Naive B cell (primary cell): ENCODE measurements at regions not wholly inside any gene's neighbourhood (a gene's known extent, or its start where the extent isn't known, plus 50 kb on each side); places are given as distances from the start of the nearest gene placed in this dataset.

Experiments
- ATAC-seq, 2 donors: fragments of 150-1000 bp; cut with Tn5 transposase; 2 replicates each; pipeline ENCODE4 v1.10.0; 2021; ENCODE audit warnings: low read depth in 2 of 2, mild to moderate bottlenecking in 2 of 2, moderate library complexity in 2 of 2
- DNase-seq: peaks from one replicate; pipeline ENCODE4 v3.0.0; 2022
- H3K27ac Mint-ChIP-seq, 6 donors: one replicate each; pipeline ENCODE4 v1.8.0; 2020 to 2022; ENCODE audit warnings: mild to moderate bottlenecking in 6 of 6, mixed read lengths in 6 of 6, moderate library complexity in 5 of 6, inconsistent platforms in 2 of 6
- H3K27me3 Mint-ChIP-seq, 3 donors: one replicate each; pipeline ENCODE4 v1.8.0; 2021 to 2022; ENCODE audit warnings: mixed read lengths in 3 of 3, mild to moderate bottlenecking in 1 of 3
- H3K36me3 Mint-ChIP-seq, 2 donors: one replicate each; pipeline ENCODE4 v1.8.0; 2020 to 2022; ENCODE audit warnings: mixed read lengths in 2 of 2, inconsistent platforms in 1 of 2, mild to moderate bottlenecking in 1 of 2
- H3K4me1 Mint-ChIP-seq, 3 donors: one replicate each; pipeline ENCODE4 v1.8.0; 2020 to 2022; ENCODE audit warnings: mixed read lengths in 3 of 3, inconsistent platforms in 1 of 3, mild to moderate bottlenecking in 1 of 3, moderate library complexity in 1 of 3
- H3K4me3 Mint-ChIP-seq, 8 donors: one replicate each; pipeline ENCODE4 v1.8.0; 2020 to 2022; ENCODE audit warnings: mild to moderate bottlenecking in 8 of 8, mixed read lengths in 8 of 8, moderate library complexity in 8 of 8, inconsistent platforms in 2 of 8
- H3K9me3 Mint-ChIP-seq, 7 donors: one replicate each; pipeline ENCODE4 v1.8.0; 2020 to 2022; ENCODE audit warnings: mixed read lengths in 7 of 7, mild to moderate bottlenecking in 5 of 7, inconsistent platforms in 2 of 7, moderate library complexity in 1 of 7

DNA sequence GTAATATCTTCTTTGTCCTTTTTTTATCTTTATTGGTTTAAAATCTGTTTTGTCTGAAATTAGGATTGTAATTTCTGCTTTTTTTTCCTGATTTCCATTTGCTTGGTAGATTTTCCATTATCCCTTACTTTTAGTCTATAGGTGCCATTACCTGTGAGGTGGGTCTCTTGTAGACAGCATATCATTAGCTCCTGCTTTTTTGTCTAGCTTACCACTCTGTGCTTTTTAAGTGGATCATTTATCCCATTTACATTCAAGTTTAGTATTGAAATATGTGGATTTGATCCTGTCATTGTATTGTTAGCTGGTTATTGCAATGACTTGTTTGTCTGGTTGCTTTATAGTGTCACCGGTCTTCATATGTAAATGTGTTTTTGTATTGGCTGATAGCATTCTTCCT, 958.6 kb upstream of the SLIT2 start:
- Mint-ChIP-seq H3K27ac (no peak overlapping the region), H3K27me3 (no peaks in the 10 kb centered on the region), H3K36me3 (peaks cover 0 to 12% of the 10 kb centered on the region in 2 donors), H3K4me3 (no peak overlapping the region), H3K9me3 (peaks cover 23 to 45% (median 30%) of the 10 kb centered on the region in 7 donors), H3K4me1 (no peaks in the 10 kb centered on the region)
- no peak for DNase-seq
- no peak for ATAC-seq

DNA sequence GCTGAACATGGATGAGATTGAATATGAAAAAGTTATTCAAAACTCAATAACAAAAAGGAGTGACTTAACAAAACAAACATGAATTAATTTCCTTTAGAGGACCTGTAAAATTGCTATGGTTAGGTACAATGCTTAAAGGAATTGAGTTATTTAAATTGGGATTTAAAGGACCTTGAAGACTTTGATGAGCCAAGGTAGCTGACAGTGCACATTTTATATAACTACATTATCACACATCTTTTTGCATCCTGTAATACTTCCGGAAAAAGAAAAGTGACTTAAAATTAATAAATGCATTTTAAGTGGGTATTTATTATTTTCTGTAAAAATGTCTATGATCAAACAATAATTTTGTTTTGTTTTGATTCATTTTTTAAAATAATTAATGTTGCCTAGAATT, 964.8 kb upstream of the SLIT2 start:
- Mint-ChIP-seq H3K4me3 (no peak overlapping the region), H3K36me3 (peaks cover 0 to 5% of the 10 kb centered on the region in 2 donors), H3K27me3 (no peaks in the 10 kb centered on the region), H3K9me3 (peaks cover 5 to 25% (median 12%) of the 10 kb centered on the region in 7 donors), H3K4me1 (no peaks in the 10 kb centered on the region), H3K27ac (no peak overlapping the region)
- ATAC-seq (no peak), DNase-seq (no peak)

DNA sequence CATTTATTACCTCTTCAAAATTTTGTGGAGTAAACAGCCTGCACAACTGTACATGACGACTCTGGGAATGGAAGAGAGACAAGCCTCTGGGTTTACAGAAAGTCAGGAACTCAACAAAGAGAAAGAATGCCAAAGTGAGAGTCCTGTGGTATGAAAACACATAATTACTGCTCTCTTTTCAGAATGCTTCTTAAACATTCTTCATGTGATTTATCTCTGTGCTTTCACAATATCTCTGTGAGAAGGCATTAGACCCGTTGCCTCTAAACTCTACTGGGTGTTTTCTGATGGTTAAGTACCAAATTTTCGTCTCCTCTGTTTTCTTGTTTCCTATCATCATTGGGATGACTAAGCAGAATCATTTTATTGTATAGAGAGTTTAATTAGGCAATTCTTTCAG, 966.6 kb upstream of the SLIT2 start:
- Mint-ChIP-seq H3K9me3 (peaks cover 7 to 33% (median 12%) of the 10 kb centered on the region in 7 donors), H3K27ac (no peak overlapping the region), H3K4me1 (no peaks in the 10 kb centered on the region), H3K27me3 (no peaks in the 10 kb centered on the region), H3K4me3 (no peak overlapping the region), H3K36me3 (no peaks in the 10 kb centered on the region)
- DNase-seq (no peak), ATAC-seq (no peak)

DNA sequence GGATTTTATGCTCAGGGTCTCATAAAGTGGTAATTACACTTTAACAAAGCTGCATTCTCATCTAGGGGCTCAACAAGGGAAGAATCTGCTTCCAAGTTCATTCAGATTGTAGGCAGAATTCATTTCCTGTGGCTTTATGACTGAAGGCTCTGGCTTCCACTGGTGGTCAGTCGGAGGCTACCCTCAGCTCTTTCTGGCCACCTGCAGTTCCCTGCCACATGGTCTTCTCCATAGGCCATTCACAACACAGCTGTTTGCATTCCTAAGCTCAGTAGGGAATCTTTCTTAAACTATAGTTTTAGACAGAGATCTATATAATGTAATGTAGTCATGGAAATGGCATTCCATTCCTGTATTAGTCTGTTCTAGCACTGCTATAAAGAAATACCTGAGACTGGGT, 973.0 kb upstream of the SLIT2 start:
- Mint-ChIP-seq H3K9me3 (peaks cover 5 to 39% (median 17%) of the 10 kb centered on the region in 7 donors), H3K27me3 (no peaks in the 10 kb centered on the region), H3K4me3 (no peak overlapping the region), H3K27ac (no peak overlapping the region), H3K36me3 (no peaks in the 10 kb centered on the region), H3K4me1 (no peaks in the 10 kb centered on the region)
- DNase-seq (no peak), ATAC-seq (no peak)

DNA sequence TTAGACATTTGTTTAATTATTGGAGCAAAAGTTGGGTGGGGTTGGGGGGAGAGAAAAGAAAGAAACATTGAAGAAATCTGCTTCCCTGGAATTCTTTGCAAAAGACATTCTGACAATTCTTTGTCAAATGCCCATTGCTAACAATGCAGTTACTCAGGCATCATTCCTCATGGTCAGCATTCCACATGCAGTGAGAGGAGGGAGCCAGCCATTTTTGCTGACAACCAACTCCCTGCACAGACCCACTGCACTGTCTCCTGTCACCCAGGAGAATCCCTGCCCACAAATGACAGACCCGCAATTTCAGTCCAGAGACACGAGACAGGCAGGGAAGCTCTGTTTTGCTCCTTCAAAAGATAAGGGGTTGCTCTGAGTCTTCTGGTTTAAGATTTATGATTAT, 985.1 kb upstream of the SLIT2 start:
- DNase-seq (no peak), ATAC-seq (no peak)
- peaks cover 0 to 6% (median 4%) of the 10 kb centered on the region in 7 donors for H3K9me3 Mint-ChIP-seq
- no peak overlapping the region for H3K4me3 Mint-ChIP-seq
- no peak overlapping the region for H3K27ac Mint-ChIP-seq
- no peaks in the 10 kb centered on the region for H3K27me3 Mint-ChIP-seq
- no peaks in the 10 kb centered on the region for H3K36me3 Mint-ChIP-seq
- no peaks in the 10 kb centered on the region for H3K4me1 Mint-ChIP-seq

DNA sequence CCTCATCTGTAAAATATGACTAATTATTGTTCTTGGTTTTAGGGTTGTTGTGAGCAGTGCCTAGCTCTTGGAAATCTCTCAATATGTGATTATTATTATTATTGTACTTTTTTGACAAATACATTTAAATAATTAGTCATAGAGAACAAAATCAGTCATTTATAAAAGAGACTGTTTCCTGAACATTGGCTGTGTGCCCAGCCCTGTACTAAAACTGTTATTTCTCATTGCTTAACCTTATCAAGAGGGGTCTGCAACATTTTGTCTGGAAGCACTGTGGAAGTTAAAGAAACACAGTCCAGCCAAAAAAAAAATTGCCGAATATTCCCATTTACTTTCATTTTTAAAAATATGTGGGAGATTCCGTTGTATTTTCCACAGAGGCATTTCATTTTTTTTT, 989.2 kb upstream of the SLIT2 start:
- Mint-ChIP-seq H3K36me3 (no peaks in the 10 kb centered on the region), H3K9me3 (peaks cover 1 to 8% (median 4%) of the 10 kb centered on the region in 7 donors), H3K4me1 (no peaks in the 10 kb centered on the region), H3K4me3 (no peak overlapping the region), H3K27ac (no peak overlapping the region), H3K27me3 (no peaks in the 10 kb centered on the region)
- DNase-seq (no peak), ATAC-seq (no peak)

DNA sequence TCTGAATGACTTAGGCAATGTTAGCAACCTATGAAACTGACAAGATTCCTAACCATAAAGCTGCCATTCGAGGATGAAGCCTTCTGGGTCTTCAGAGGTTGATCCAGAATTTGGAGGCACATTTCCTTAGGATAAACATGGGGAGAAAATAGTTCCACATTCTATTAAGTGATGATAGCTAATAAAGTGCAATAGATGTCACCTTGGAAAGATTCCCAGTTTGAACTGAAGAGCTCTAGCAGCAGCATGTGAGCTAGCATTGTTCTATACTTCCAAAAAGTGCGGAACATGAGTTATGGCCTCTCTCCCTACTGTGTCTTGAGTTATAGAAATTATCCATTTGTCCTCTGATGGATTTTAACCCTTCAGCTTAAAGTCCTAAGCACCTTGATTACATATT, 991.4 kb upstream of the SLIT2 start:
- H3K36me3 Mint-ChIP-seq: no peaks in the 10 kb centered on the region
- no peak overlapping the region for H3K4me3 Mint-ChIP-seq
- H3K9me3 Mint-ChIP-seq: peaks cover 0 to 21% (median 10%) of the 10 kb centered on the region in 7 donors
- no peaks in the 10 kb centered on the region for H3K4me1 Mint-ChIP-seq
- no peak for DNase-seq
- no peak overlapping the region for H3K27ac Mint-ChIP-seq
- H3K27me3 Mint-ChIP-seq: no peaks in the 10 kb centered on the region
- ATAC-seq: no peak

DNA sequence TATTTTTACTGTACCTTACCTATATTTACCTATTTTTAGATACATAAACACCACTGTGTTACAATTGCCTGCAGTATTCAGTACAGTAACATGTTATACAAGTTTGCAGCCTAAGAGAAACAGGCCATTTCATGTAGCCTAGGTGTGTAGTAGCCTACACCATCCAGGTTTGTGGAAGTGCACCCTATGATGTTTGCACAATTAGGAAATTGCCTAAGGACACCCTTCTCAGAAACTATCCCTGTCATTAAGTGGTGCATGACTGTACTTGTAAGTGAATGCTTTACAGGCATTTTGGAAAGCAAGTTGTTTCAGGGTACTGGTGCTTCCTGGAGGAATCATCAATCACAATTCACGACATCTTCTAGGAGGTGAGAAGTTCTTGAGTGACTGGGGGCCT, 991.8 kb upstream of the SLIT2 start:
- ATAC-seq (no peak), DNase-seq (no peak)
- Mint-ChIP-seq H3K36me3 (no peaks in the 10 kb centered on the region), H3K4me3 (no peak overlapping the region), H3K27me3 (no peaks in the 10 kb centered on the region), H3K9me3 (peaks cover 0 to 24% (median 13%) of the 10 kb centered on the region in 7 donors), H3K4me1 (no peaks in the 10 kb centered on the region), H3K27ac (no peak overlapping the region)

DNA sequence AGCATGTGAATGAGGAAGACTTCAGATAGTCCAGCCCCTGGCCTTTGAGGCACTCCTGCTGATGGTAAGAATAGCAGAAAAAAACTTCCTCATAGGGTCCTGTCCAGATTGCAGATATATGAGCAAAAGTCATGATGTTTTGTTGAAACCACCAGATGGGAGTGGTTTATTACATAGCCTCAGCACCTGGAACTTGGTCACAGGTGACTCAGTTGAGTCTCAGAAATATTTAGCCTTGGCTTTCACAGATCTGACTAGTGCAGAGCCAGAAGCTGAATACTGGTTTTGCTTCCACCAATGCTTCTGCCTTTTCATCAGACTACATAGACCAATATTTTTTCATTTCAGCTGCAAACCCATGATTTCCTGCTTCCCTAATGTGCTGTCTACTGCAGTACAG, 994.9 kb upstream of the SLIT2 start:
- Mint-ChIP-seq H3K4me1 (no peaks in the 10 kb centered on the region), H3K27ac (no peak overlapping the region), H3K36me3 (no peaks in the 10 kb centered on the region), H3K9me3 (peaks cover 0 to 31% (median 14%) of the 10 kb centered on the region in 7 donors), H3K4me3 (no peak overlapping the region), H3K27me3 (no peaks in the 10 kb centered on the region)
- ATAC-seq: no peak
- no peak for DNase-seq

DNA sequence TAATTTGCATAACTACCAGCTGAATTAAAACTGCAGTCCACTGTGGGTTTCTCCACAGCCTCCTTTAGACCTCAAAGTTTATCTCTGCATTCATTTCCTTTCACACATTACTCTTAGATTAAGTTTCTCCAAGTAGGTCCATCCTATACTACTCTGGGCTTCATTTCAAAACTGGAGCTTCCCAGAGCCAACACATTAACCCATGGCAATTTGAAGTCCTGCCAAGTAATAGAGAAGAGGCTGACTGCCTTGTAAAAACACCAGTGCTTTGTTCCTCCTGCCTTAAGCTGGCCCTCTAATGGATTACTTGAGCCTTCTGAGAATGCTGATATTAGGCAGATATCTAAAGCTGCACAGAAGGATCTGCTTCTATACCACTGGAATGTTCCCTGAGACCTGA, 997.2 kb upstream of the SLIT2 start:
- Mint-ChIP-seq H3K27ac (no peak overlapping the region), H3K4me1 (no peaks in the 10 kb centered on the region), H3K27me3 (no peaks in the 10 kb centered on the region), H3K4me3 (no peak overlapping the region), H3K36me3 (no peaks in the 10 kb centered on the region), H3K9me3 (peaks cover 6 to 36% (median 14%) of the 10 kb centered on the region in 7 donors)
- DNase-seq: no peak
- ATAC-seq: no peak

DNA sequence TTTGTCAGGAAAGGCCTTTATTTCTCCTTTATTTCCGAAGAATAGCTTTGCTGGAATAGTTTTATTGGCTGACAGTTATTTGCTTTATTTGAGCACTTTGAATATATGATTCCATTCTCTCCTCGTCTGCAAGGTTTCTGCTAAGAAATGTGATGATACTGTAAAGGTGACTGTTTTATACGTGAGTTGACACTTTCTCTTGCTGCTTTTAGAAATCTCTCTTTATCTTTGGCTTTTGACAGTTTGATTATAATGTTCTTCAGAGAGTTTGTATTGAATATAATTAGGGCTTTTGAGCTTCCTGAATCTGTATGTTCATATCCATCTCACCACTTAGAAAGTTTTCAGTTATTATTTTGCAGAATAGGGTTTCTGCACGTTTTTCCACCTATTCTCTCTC, 1003.7 kb upstream of the SLIT2 start:
- no peak overlapping the region for H3K4me3 Mint-ChIP-seq
- no peaks in the 10 kb centered on the region for H3K36me3 Mint-ChIP-seq
- H3K27ac Mint-ChIP-seq: no peak overlapping the region
- H3K27me3 Mint-ChIP-seq: no peaks in the 10 kb centered on the region
- ATAC-seq (no peak), DNase-seq (no peak)
- H3K4me1 Mint-ChIP-seq: no peaks in the 10 kb centered on the region
- H3K9me3 Mint-ChIP-seq: peaks cover 0 to 14% (median 2%) of the 10 kb centered on the region in 7 donors

DNA sequence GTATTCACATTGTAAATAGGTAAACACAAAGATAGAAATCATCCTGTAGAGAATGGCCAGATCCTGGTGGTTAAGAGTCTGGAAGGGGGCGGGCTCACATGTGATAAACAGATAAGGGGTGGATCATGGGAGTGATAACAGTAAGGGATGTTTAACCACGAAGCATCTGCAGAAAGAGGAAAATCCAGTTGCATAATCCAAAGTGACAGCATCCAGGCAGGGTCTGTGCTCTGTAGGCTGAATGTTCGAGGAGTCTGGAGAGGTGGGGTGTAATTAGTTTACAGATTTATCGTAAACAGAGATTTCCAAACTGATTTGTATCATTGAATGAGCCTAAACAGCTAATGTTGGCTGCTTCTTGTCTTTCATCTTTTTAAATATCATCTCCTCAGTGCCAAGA, 1009.8 kb upstream of the SLIT2 start:
- Mint-ChIP-seq H3K27ac (no peak overlapping the region), H3K4me3 (no peak overlapping the region), H3K4me1 (no peaks in the 10 kb centered on the region), H3K36me3 (no peaks in the 10 kb centered on the region), H3K9me3 (peaks cover 0 to 3% (median 0%) of the 10 kb centered on the region in 7 donors), H3K27me3 (no peaks in the 10 kb centered on the region)
- ATAC-seq (no peak), DNase-seq (no peak)

DNA sequence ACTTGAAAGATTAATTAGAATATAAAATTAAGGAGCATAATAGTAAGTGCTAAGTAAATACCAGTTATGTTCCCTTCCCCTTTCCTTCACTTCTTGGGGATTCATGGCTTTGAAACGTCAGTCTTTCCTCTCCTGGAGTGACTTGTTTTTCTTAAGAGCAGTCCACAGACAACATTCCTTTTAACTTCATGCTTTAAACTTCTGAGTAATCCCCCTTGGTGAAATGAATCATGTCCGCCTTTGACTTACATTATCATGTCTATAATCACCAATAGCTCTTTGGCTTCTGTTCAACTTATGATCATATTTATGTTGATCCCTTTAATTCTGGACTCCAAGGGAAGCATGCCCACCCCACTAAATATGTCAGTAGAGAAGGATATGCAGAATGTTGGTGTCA, 1012.1 kb upstream of the SLIT2 start:
- DNase-seq: no peak
- H3K4me3 Mint-ChIP-seq: no peak overlapping the region
- H3K36me3 Mint-ChIP-seq: no peaks in the 10 kb centered on the region
- H3K27me3 Mint-ChIP-seq: no peaks in the 10 kb centered on the region
- no peak for ATAC-seq
- H3K27ac Mint-ChIP-seq: no peak overlapping the region
- no peaks in the 10 kb centered on the region for H3K9me3 Mint-ChIP-seq
- no peaks in the 10 kb centered on the region for H3K4me1 Mint-ChIP-seq

DNA sequence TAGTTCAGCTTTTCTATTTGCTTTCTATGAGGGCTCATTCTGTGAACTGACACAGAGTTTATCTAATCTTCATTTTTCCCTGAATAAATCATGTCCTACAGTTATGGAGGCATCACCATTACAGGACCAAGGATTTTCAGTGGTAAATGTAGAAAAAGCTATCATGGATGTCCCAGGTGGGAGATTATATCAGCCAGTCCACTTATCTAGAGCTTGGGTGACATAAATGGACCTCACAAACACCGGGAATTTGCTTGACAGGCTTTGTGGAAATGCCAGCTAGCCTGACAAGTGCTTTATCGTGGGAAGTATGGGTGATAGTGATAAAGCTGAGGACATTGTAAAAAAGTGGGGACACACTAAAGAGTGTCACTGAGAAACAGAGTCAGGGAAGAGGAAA, 1015.2 kb upstream of the SLIT2 start:
- H3K27ac Mint-ChIP-seq: no peak overlapping the region
- no peaks in the 10 kb centered on the region for H3K36me3 Mint-ChIP-seq
- no peaks in the 10 kb centered on the region for H3K27me3 Mint-ChIP-seq
- DNase-seq: no peak
- ATAC-seq: no peak
- H3K4me1 Mint-ChIP-seq: no peaks in the 10 kb centered on the region
- H3K9me3 Mint-ChIP-seq: no peaks in the 10 kb centered on the region
- H3K4me3 Mint-ChIP-seq: no peak overlapping the region

DNA sequence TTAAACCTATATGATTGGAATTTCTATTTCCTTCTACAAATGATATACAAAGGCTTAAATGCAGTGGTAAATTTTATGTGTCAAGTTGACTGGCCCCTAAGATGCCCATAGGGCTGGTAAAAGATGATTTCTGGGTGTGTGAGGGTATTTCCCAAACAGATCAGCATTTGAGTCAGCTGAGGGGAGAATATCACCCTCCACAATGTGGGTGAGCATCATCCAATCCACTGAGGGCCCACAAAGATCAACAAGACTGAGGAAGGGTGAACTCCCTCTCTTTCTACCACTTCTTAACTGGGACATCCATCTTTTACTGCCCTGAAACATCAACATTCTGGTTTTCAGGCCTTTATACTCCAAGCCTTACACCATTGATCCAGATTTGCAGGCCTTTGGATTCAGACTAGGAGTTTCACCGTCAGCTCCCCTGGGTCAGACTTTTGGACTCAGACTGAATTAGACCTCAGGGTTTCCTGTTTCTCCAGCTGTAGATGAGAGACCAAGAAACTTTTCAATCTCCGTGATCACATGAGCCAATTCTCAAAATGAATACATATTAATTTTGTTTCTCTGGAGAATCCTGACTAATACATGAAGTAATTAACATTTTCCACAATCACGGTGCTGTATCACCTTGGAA, 1020.7 kb upstream of the SLIT2 start:
- H3K27me3 Mint-ChIP-seq: no peaks in the 10 kb centered on the region
- H3K36me3 Mint-ChIP-seq: no peaks in the 10 kb centered on the region
- no peak for ATAC-seq
- peaks cover 0 to 3% (median 0%) of the 10 kb centered on the region in 7 donors for H3K9me3 Mint-ChIP-seq
- DNase-seq: no peak
- no peak overlapping the region for H3K27ac Mint-ChIP-seq
- no peaks in the 10 kb centered on the region for H3K4me1 Mint-ChIP-seq
- no peak overlapping the region for H3K4me3 Mint-ChIP-seq
